ENCODE measurements at regions not wholly inside any gene's neighbourhood (a gene's known extent, or its start where the extent isn't known, plus 50 kb on each side); places are given as distances from the start of the nearest gene placed in this dataset.

GRCh38 chr11:112842151-112842550 is 119.1 kb upstream of the NCAM1 start:
- Histone ChIP-seq H3K9ac (ENCODE audit: insufficient read depth, low read depth, low read length) (no peak overlapping the region), H3K36me3 (replicated peaks in 1 of 2; ENCODE audit: control insufficient read depth in 1 of 2, insufficient read depth in 2 of 2, low read length in 2 of 2) (no peaks in the 10 kb centered on the region), H2AFZ (ENCODE audit: low read length) (no peak overlapping the region), H3K9me3 (ENCODE audit: low read length) (no peaks in the 10 kb centered on the region), H3K4me2 (ENCODE audit: low read depth, low read length) (no peak overlapping the region), H4K20me1 (ENCODE audit: insufficient read depth, low read length) (no peaks in the 10 kb centered on the region), H3K4me1 (ENCODE audit: insufficient read depth, low read length) (no peaks in the 10 kb centered on the region), H3K4me3 (replicated peaks in 1 of 3; ENCODE audit: insufficient read depth in 1 of 3, low read depth in 2 of 3, low read length in 3 of 3) (no peak overlapping the region), H3K27ac (ENCODE audit: extremely low read length, insufficient read depth, low read length) (no peak overlapping the region), H3K79me2 (ENCODE audit: insufficient read depth, low read length) (no peaks in the 10 kb centered on the region), H3K27me3 (ENCODE audit: control insufficient read depth in 1 of 2, insufficient read depth in 2 of 2, low read length in 2 of 2) (no peaks in the 10 kb centered on the region)
- TF ChIP-seq NCOR1 (IDR thresholded peaks at IDR 0.05; ENCODE audit: borderline replicate concordance, low read length) (no peak), ELF3 (CRISPR knock-in tag; IDR thresholded peaks at IDR 0.05) (no peak), ZNF367 (CRISPR knock-in tag; IDR thresholded peaks at IDR 0.05; ENCODE audit: borderline replicate concordance) (no peak), PBX3 (CRISPR knock-in tag; IDR thresholded peaks at IDR 0.05; ENCODE audit: borderline replicate concordance) (no peak), LRRFIP1 (CRISPR knock-in tag; conservative IDR thresholded peaks at IDR 0.05) (no peak), BRD4 (CRISPR knock-in tag; IDR thresholded peaks at IDR 0.05) (no peak), ATF4 (CRISPR knock-in tag; IDR thresholded peaks at IDR 0.05) (no peak), TFDP2 (CRISPR knock-in tag; IDR thresholded peaks at IDR 0.05) (no peak)
- no TSS peak for BruUV-seq (replicated peaks)
- ATAC-seq (no peak), FAIRE-seq (no peak), DNase-seq (ENCODE audit: low spot score) (no peak)
- POLR2A ChIA-PET = no interaction called here
- in situ Hi-C loops (cut with HindIII; ENCODE audit: extremely low pct_ligation_motif_present, low pct_unique_long_range_greater_than_20kb) = loop anchor here (25.0 kb wide), 1 partner anchor 445 kb away; no protein-coding TSS in a partner anchor
- WGBS (ENCODE audit: low lambda C conversion rate) = 28% methylated on average over 4 of the region's 4 CpGs
- intact Hi-C loops (cut with micrococcal nuclease; ENCODE audit: unreplicated experiment) = no loop called here
- CTCF ChIA-PET (ENCODE audit: low intra/inter-chr PET ratio, low total read pairs) = no interaction called here

Data from HepG2 (cell line).